Neural progenitor cell (in vitro differentiated cells): ENCODE measurements at regions not wholly inside any gene's neighbourhood (a gene's known extent, or its start where the extent isn't known, plus 50 kb on each side); places are given as distances from the start of the nearest gene placed in this dataset.

Source experiments
- DNase-seq: peaks from one replicate; pipeline ENCODE4 v3.0.0-alpha.2; 2016; ENCODE audit warnings: low spot score
- H2AFZ ChIP-seq: fragments of 200-600 bp; sonication (generic); replicated peaks from 2 replicates; pipeline ENCODE4 v1.6.1; 2016; ENCODE audit warnings: antibody characterized with exemption
- H3F3A ChIP-seq: fragments of 200-600 bp; sonication (generic); 2 replicates; pipeline ENCODE4 v1.6.1; 2016; ENCODE audit warnings: antibody characterized with exemption, low read depth
- H3K27ac ChIP-seq: fragments of 200-600 bp; sonication (generic); 2 replicates; pipeline ENCODE4 v1.5.1; 2016; ENCODE audit warnings: mild to moderate bottlenecking
- H3K27me3 ChIP-seq: fragments of 200-600 bp; sonication (generic); 2 replicates; pipeline ENCODE4 v1.6.1; 2016; ENCODE audit warnings: mild to moderate bottlenecking, moderate library complexity
- H3K36me3 ChIP-seq: fragments of 200-600 bp; sonication (generic); 2 replicates; pipeline ENCODE4 v1.5.1; 2016
- H3K4me1 ChIP-seq: fragments of 200-600 bp; sonication (generic); 2 replicates; pipeline ENCODE4 v1.6.1; 2016; ENCODE audit warnings: mixed run types
- H3K4me2 ChIP-seq: fragments of 200-600 bp; sonication (generic); 2 replicates; pipeline ENCODE4 v1.6.1; 2016
- H3K4me3 ChIP-seq: fragments of 200-600 bp; sonication (generic); 2 replicates; pipeline ENCODE4 v1.5.1; 2016
- H3K79me2 ChIP-seq: fragments of 200-600 bp; sonication (generic); 2 replicates; pipeline ENCODE4 v1.6.1; 2016; ENCODE audit warnings: low read depth
- H3K9ac ChIP-seq: fragments of 200-600 bp; sonication (generic); 2 replicates; pipeline ENCODE4 v1.6.1; 2016
- H3K9me3 ChIP-seq: fragments of 200-600 bp; sonication (generic); 2 replicates; pipeline ENCODE4 v1.5.1; 2016; ENCODE audit warnings: low read depth
- H4K20me1 ChIP-seq: fragments of 200-600 bp; sonication (generic); 2 replicates; pipeline ENCODE4 v1.6.1; 2016; ENCODE audit warnings: low read depth
- H3K27ac Mint-ChIP-seq: 3 replicates; pipeline ENCODE4 v1.8.0; 2021; ENCODE audit warnings: mixed read lengths
- H3K27me3 Mint-ChIP-seq: 2 replicates; pipeline ENCODE4 v1.8.0; 2022; ENCODE audit warnings: low read depth, mild to moderate bottlenecking, inconsistent platforms, moderate library complexity, mixed read lengths; ENCODE audit not compliant: insufficient read depth
- H3K36me3 Mint-ChIP-seq: 3 replicates; pipeline ENCODE4 v1.8.0; 2021; ENCODE audit warnings: mixed read lengths
- H3K4me1 Mint-ChIP-seq: 3 replicates; pipeline ENCODE4 v1.8.0; 2021; ENCODE audit warnings: mixed read lengths
- H3K4me3 Mint-ChIP-seq: 3 replicates; pipeline ENCODE4 v1.8.0; 2021; ENCODE audit warnings: mild to moderate bottlenecking, moderate library complexity, mixed read lengths
- H3K9me3 Mint-ChIP-seq: 3 replicates; pipeline ENCODE4 v1.8.0; 2020; ENCODE audit warnings: mixed read lengths
- CTCF ChIP-seq: fragments of 200-600 bp; sonication (generic); IDR thresholded peaks from 2 replicates; pipeline ENCODE4 v1.5.1; 2017; ENCODE audit warnings: antibody characterized with exemption, mild to moderate bottlenecking
- EZH2 ChIP-seq: fragments of 200-600 bp; sonication (generic); IDR thresholded peaks from 2 replicates; pipeline ENCODE4 v1.6.1; 2017; ENCODE audit warnings: antibody characterized with exemption, mild to moderate bottlenecking, moderate library complexity
- EZH2phosphoT487 ChIP-seq: fragments of 200-600 bp; sonication (generic); IDR thresholded peaks from 2 replicates; pipeline ENCODE4 v1.6.1; 2017; ENCODE audit warnings: antibody characterized with exemption

- H3K27me3 ChIP-seq: no peaks in the 10 kb centered on the region
- no peaks in the 10 kb centered on the region for H3K36me3 ChIP-seq
- no peak overlapping the region for H2AFZ ChIP-seq
- no peaks in the 10 kb centered on the region for H3K9me3 Mint-ChIP-seq
- no peaks in the 10 kb centered on the region for H3F3A ChIP-seq
- H3K4me1 ChIP-seq: no peaks in the 10 kb centered on the region
- H3K27ac ChIP-seq: no peak overlapping the region
- TF ChIP-seq EZH2phosphoT487 (no peak), EZH2 (no peak), CTCF (no peak)
- H3K27me3 Mint-ChIP-seq: no peaks in the 10 kb centered on the region
- H3K27ac Mint-ChIP-seq: no peak overlapping the region
- H3K4me3 ChIP-seq: no peak overlapping the region
- no peak overlapping the region for H3K4me3 Mint-ChIP-seq
- H3K4me1 Mint-ChIP-seq: no peaks in the 10 kb centered on the region
- H3K9me3 ChIP-seq: no peaks in the 10 kb centered on the region
- no peaks in the 10 kb centered on the region for H4K20me1 ChIP-seq
- no peak overlapping the region for H3K4me2 ChIP-seq
- no peaks in the 10 kb centered on the region for H3K79me2 ChIP-seq
- H3K36me3 Mint-ChIP-seq: no peaks in the 10 kb centered on the region
- DNase-seq: no peak
- H3K9ac ChIP-seq: no peak overlapping the region
These were observed 437.1 kb downstream of the HTR7 start for GRCh38 chr10:90420637-90421318.

GRCh38 chr10:90421874-90422273, 436.0 kb downstream of the HTR7 start:
- no peak overlapping the region for H3K27ac ChIP-seq
- no peaks in the 10 kb centered on the region for H3K36me3 ChIP-seq
- no peak overlapping the region for H3K9ac ChIP-seq
- H3K4me1 ChIP-seq: no peaks in the 10 kb centered on the region
- H3K4me2 ChIP-seq: no peak overlapping the region
- no peak overlapping the region for H2AFZ ChIP-seq
- no peaks in the 10 kb centered on the region for H3K27me3 Mint-ChIP-seq
- no peaks in the 10 kb centered on the region for H3K9me3 Mint-ChIP-seq
- H3F3A ChIP-seq: no peaks in the 10 kb centered on the region
- no peaks in the 10 kb centered on the region for H3K9me3 ChIP-seq
- H3K27me3 ChIP-seq: no peaks in the 10 kb centered on the region
- no peak overlapping the region for H3K27ac Mint-ChIP-seq
- no peak for TF ChIP-seq EZH2
- TF ChIP-seq EZH2phosphoT487: no peak
- TF ChIP-seq CTCF: no peak
- H3K4me1 Mint-ChIP-seq: no peaks in the 10 kb centered on the region
- H3K4me3 Mint-ChIP-seq: no peak overlapping the region
- no peak for DNase-seq
- H3K79me2 ChIP-seq: no peaks in the 10 kb centered on the region
- no peak overlapping the region for H3K4me3 ChIP-seq
- no peaks in the 10 kb centered on the region for H3K36me3 Mint-ChIP-seq
- H4K20me1 ChIP-seq: no peaks in the 10 kb centered on the region

DNA sequence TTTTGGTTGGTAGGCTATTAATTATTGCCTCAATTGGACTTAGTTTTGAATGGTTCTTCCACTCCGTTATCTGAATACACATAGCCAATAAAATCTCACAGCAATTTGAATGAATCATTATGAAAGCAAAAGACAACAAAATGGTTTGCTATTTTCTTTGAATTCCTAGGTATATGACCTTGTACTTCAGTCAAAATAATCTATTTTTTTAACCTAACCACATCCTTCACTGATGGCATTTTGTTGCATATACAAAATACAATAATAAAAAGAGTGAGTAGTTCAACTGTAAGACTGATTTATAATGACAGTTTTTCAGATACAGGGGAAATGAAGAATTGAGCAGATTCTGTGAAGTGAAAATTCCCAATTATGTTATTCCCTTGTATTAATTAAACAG, 433.1 kb downstream of the HTR7 start:
- Histone ChIP-seq H2AFZ (no peak overlapping the region), H3K27ac (no peak overlapping the region), H3K9me3 (no peaks in the 10 kb centered on the region), H4K20me1 (no peaks in the 10 kb centered on the region), H3K36me3 (no peaks in the 10 kb centered on the region), H3K4me3 (no peak overlapping the region), H3K4me2 (no peak overlapping the region), H3K27me3 (no peaks in the 10 kb centered on the region), H3K79me2 (no peaks in the 10 kb centered on the region), H3F3A (no peaks in the 10 kb centered on the region), H3K9ac (no peak overlapping the region), H3K4me1 (no peaks in the 10 kb centered on the region)
- Mint-ChIP-seq H3K36me3 (no peaks in the 10 kb centered on the region), H3K27ac (no peak overlapping the region), H3K4me3 (no peak overlapping the region), H3K27me3 (no peaks in the 10 kb centered on the region), H3K9me3 (no peaks in the 10 kb centered on the region), H3K4me1 (no peaks in the 10 kb centered on the region)
- no peak for DNase-seq
- TF ChIP-seq CTCF: no peak
- TF ChIP-seq EZH2: no peak
- TF ChIP-seq EZH2phosphoT487: no peak
